OCI-LY3 (cell line): ENCODE measurements at regions not wholly inside any gene's neighbourhood (a gene's known extent, or its start where the extent isn't known, plus 50 kb on each side); places are given as distances from the start of the nearest gene placed in this dataset.

Source experiments
- CTCF ChIP-seq: fragments of 200-600, 300-600 bp; sonication (generic); IDR thresholded peaks from 2 replicates; pipeline ENCODE4 v1.5.1; 2014; ENCODE audit warnings: antibody characterized with exemption, low read length, low read depth
- EZH2phosphoT487 ChIP-seq: fragments of 200-600 bp; shearing (Covaris generic); IDR thresholded peaks from 2 replicates; pipeline ENCODE4 v1.6.1; 2018; ENCODE audit warnings: antibody characterized with exemption, mixed run types, low read depth

- no peak for TF ChIP-seq CTCF
- no peak for TF ChIP-seq EZH2phosphoT487
Observed at GRCh38 chr6:139708337-139709199, 334.1 kb upstream of the CITED2 start.
